GM23248 (cell line): ENCODE measurements at regions not wholly inside any gene's neighbourhood (a gene's known extent, or its start where the extent isn't known, plus 50 kb on each side); places are given as distances from the start of the nearest gene placed in this dataset.

ENCODE experiments used
- EZH2 ChIP-seq: fragments of 200-600 bp; sonication (generic); IDR thresholded peaks from 2 replicates; pipeline ENCODE4 v1.6.1; 2018; ENCODE audit warnings: antibody characterized with exemption, mild to moderate bottlenecking; ENCODE audit not compliant: insufficient read depth, poor library complexity, severe bottlenecking
- EZH2phosphoT487 ChIP-seq: fragments of 200-600 bp; sonication (generic); IDR thresholded peaks from 2 replicates; pipeline ENCODE4 v1.6.1; 2018; ENCODE audit warnings: antibody characterized with exemption, moderate library complexity, mild to moderate bottlenecking, low read depth; ENCODE audit not compliant: insufficient read depth

- TF ChIP-seq EZH2 (no peak), EZH2phosphoT487 (no peak)
These were observed 285.9 kb upstream of the EMCN start for GRCh38 chr4:100803751-100804150.
